HepG2 (cell line): ENCODE measurements at regions not wholly inside any gene's neighbourhood (a gene's known extent, or its start where the extent isn't known, plus 50 kb on each side); places are given as distances from the start of the nearest gene placed in this dataset.

Experiments used
- ARID3A ChIP-seq: IDR thresholded peaks from 2 replicates; pipeline ENCODE4 v1.6.1; 2012; ENCODE audit warnings: low read depth, low read length, improper control_type of control experiment
- FIP1L1 ChIP-seq: fragments of 200-400 bp; formaldehyde crosslinking; IDR thresholded peaks from 2 replicates; pipeline ENCODE4 v1.6.1; 2018; ENCODE audit warnings: low read depth, mild to moderate bottlenecking, low read length, moderate library complexity, borderline replicate concordance; ENCODE audit not compliant: insufficient read depth
- FOXA1 ChIP-seq, 2 experiments: fragments of 450-650 bp in 1 of 2; sonication (generic) in 1 of 2; formaldehyde crosslinking in 1 of 2; IDR thresholded peaks; 2 replicates each; pipeline versions ENCODE4 v1.4.0 to v1.6.1; 2016 to 2020; ENCODE audit warnings: missing genetic modification reagents in 1 of 2
- FOXJ3 ChIP-seq: sonication (generic); formaldehyde crosslinking; IDR thresholded peaks from 2 replicates; pipeline ENCODE4 v1.4.0; 2020; ENCODE audit warnings: missing genetic modification reagents, mild to moderate bottlenecking, borderline replicate concordance
- HOXA7 ChIP-seq: sonication (generic); formaldehyde crosslinking; IDR thresholded peaks from 2 replicates; pipeline ENCODE4 v1.8.1; 2022; ENCODE audit warnings: mild to moderate bottlenecking, missing genetic modification reagents, moderate library complexity
- NR2C2 ChIP-seq: sonication (generic); formaldehyde crosslinking; IDR thresholded peaks from 2 replicates; pipeline ENCODE4 v1.4.0; 2020; ENCODE audit warnings: missing genetic modification reagents, mild to moderate bottlenecking, moderate library complexity, borderline replicate concordance
- NR2F1 ChIP-seq, 2 experiments: fragments of 450-650 bp in 1 of 2; formaldehyde crosslinking in 1 of 2; IDR thresholded peaks; 2 replicates each; pipeline versions ENCODE4 v1.5.0 to v1.6.1; 2016 to 2020; ENCODE audit warnings: mild to moderate bottlenecking in 1 of 2, missing compliant biosample characterization in 1 of 2, missing genetic modification reagents in 1 of 2, moderate library complexity in 1 of 2
- NR3C1 ChIP-seq: sonication (generic); formaldehyde crosslinking; IDR thresholded peaks from 2 replicates; pipeline ENCODE4 v1.4.0; 2020; ENCODE audit warnings: missing genetic modification reagents
- RARA ChIP-seq: IDR thresholded peaks from 2 replicates; pipeline ENCODE4 v1.6.1; 2016; ENCODE audit warnings: missing genetic modification reagents, missing compliant biosample characterization
- RCOR2 ChIP-seq: IDR thresholded peaks from 2 replicates; pipeline ENCODE4 v1.6.1; 2016; ENCODE audit warnings: missing biosample characterization, missing genetic modification reagents
- RELA ChIP-seq: sonication (generic); formaldehyde crosslinking; IDR thresholded peaks from 2 replicates; pipeline ENCODE4 v1.4.0; 2020; ENCODE audit warnings: missing genetic modification reagents
- SAP130 ChIP-seq: IDR thresholded peaks from 2 replicates; pipeline ENCODE4 v1.6.1; 2016; ENCODE audit warnings: low read depth
- SOX6 ChIP-seq, 2 experiments: fragments of 450-650 bp in 1 of 2; sonication (generic) in 1 of 2; formaldehyde crosslinking in 1 of 2; IDR thresholded peaks; 2 replicates each; pipeline versions ENCODE4 v1.4.0 to v1.6.1; 2017 to 2020; ENCODE audit warnings: antibody characterized with exemption in 1 of 2, mild to moderate bottlenecking in 1 of 2, missing genetic modification reagents in 1 of 2
- TEF ChIP-seq: sonication (generic); formaldehyde crosslinking; IDR thresholded peaks from 2 replicates; pipeline ENCODE4 v1.5.0; 2020; ENCODE audit warnings: missing genetic modification reagents
- YEATS4 ChIP-seq: sonication (generic); formaldehyde crosslinking; IDR thresholded peaks from 2 replicates; pipeline ENCODE4 v1.4.0; 2020; ENCODE audit warnings: missing genetic modification reagents, borderline replicate concordance
- ZBED4 ChIP-seq: sonication (generic); formaldehyde crosslinking; IDR thresholded peaks from 2 replicates; pipeline ENCODE4 v1.4.0; 2020; ENCODE audit warnings: missing genetic modification reagents, borderline replicate concordance
- ZBTB20 ChIP-seq: sonication (generic); formaldehyde crosslinking; IDR thresholded peaks from 2 replicates; pipeline ENCODE4 v1.8.1; 2023; ENCODE audit warnings: missing genetic modification reagents, low read depth, mild to moderate bottlenecking, borderline replicate concordance
- ZEB1 ChIP-seq: IDR thresholded peaks from 2 replicates; pipeline ENCODE4 v1.6.1; 2012; ENCODE audit warnings: mild to moderate bottlenecking, low read depth, inconsistent platforms; ENCODE audit not compliant: insufficient replicate concordance
- ZNF234 ChIP-seq: sonication (generic); formaldehyde crosslinking; conservative IDR thresholded peaks from 2 replicates; pipeline ENCODE4 v1.5.1; 2020; ENCODE audit warnings: mild to moderate bottlenecking, missing genetic modification reagents
- ZNF33B ChIP-seq: sonication (generic); formaldehyde crosslinking; IDR thresholded peaks from 2 replicates; pipeline ENCODE4 v1.5.1; 2020; ENCODE audit warnings: mild to moderate bottlenecking, missing genetic modification reagents
- ZNF629 ChIP-seq: sonication (generic); formaldehyde crosslinking; conservative IDR thresholded peaks from 2 replicates; pipeline ENCODE4 v1.5.0; 2020; ENCODE audit warnings: missing genetic modification reagents
- ZNF670 ChIP-seq: sonication (generic); formaldehyde crosslinking; IDR thresholded peaks from 2 replicates; pipeline ENCODE4 v1.8.0; 2022; ENCODE audit warnings: mild to moderate bottlenecking, missing genetic modification reagents, borderline replicate concordance
- ZNF672 ChIP-seq: sonication (generic); formaldehyde crosslinking; IDR thresholded peaks from 2 replicates; pipeline ENCODE4 v1.8.1; 2022; ENCODE audit warnings: missing genetic modification reagents
- ZNF709 ChIP-seq: sonication (generic); formaldehyde crosslinking; IDR thresholded peaks from 2 replicates; pipeline ENCODE4 v1.5.0; 2020; ENCODE audit warnings: mild to moderate bottlenecking, missing genetic modification reagents
- ZSCAN29 ChIP-seq: sonication (generic); formaldehyde crosslinking; conservative IDR thresholded peaks from 2 replicates; pipeline ENCODE4 v1.4.0; 2020; ENCODE audit warnings: mild to moderate bottlenecking, missing genetic modification reagents

- TF ChIP-seq ARID3A (no peak), FOXA1 (IDR thresholded peaks at IDR 0.05) (no peak), FOXA1 (CRISPR knock-in tag; IDR thresholded peaks at IDR 0.05) (peak; percentile 33; the same call in 1 of the 2 replicates), ZSCAN29 (CRISPR knock-in tag) (no peak), NR3C1 (no peak), HOXA7 (CRISPR knock-in tag) (no peak), YEATS4 (CRISPR knock-in tag) (no peak), ZBED4 (CRISPR knock-in tag) (no peak), TEF (no peak), ZEB1 (no peak), RARA (CRISPR knock-in tag) (peak; percentile 66), ZBTB20 (CRISPR knock-in tag) (no peak), RCOR2 (no peak), ZNF234 (CRISPR knock-in tag) (no peak), ZNF629 (no peak), ZNF672 (no peak), ZNF709 (no peak), FOXJ3 (CRISPR knock-in tag) (no peak), SAP130 (CRISPR knock-in tag) (no peak), NR2F1 (CRISPR knock-in tag; IDR thresholded peaks at IDR 0.05) (no peak), FIP1L1 (no peak), NR2C2 (CRISPR knock-in tag) (no peak), ZNF33B (CRISPR knock-in tag) (no peak), RELA (CRISPR knock-in tag) (no peak), SOX6 (IDR thresholded peaks at IDR 0.05) (no peak), SOX6 (CRISPR knock-in tag; IDR thresholded peaks at IDR 0.05) (peak; percentile 42), ZNF670 (CRISPR knock-in tag) (no peak)
Observed at GRCh38 chr1:58941471-58942289, 157.8 kb upstream of the JUN start (continued).
